NCI-H2107 treated with DMSO at 0.1 percent for 48 hours (cell line): ENCODE measurements at regions not wholly inside any gene's neighbourhood (a gene's known extent, or its start where the extent isn't known, plus 50 kb on each side); places are given as distances from the start of the nearest gene placed in this dataset.
"Not testable (repeated sequence)": the region's sequence is repeated elsewhere in the genome, so short reads cannot be mapped to it uniquely, and the experiment has no call there.

Source experiments
- DNase-seq: peaks from one replicate; lab custom pipeline; 2025; ENCODE audit not compliant: unreplicated experiment; lab: John Stamatoyannopoulos, UW

DNA sequence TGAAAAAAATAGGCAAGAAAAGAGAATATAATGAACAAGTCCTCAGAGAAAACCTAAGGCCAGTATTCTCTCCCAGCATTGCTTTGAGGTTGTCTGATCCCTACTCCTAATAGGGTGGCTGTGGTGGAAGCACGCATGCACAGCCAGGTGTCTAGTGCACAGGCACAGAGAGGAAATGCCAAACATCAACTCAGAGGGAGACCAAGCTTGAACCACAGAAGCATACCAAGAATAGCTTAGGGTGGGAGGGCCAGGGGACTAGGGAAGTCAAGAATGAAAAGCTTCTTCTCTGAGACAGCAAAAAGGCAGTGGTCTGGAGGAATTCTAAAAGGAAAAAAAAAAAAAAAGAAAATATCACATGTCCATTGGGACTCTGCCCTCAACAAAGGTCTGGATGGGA, 244.1 kb upstream of the API5 start:
- DNase-seq = no peak

DNA sequence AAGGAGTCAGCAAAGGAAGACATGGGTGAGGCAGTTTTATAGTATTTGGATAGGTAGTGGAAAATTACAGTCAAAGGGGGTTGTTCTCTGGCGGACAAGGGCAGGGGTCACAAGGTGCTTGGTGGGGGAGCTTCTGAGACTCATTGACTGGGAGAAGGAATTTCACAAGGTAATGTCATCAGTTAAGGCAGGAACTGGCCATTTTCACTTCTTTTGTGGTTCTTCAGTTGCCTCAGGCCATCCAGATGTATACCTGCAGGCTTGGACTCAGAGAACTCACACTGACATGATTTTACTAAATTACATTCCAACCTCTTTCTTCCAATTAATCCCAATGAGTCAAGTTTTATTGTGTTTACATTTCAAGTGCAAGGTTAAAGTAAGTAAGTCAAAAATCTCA, 240.5 kb upstream of the API5 start:
- no peak for DNase-seq

DNA sequence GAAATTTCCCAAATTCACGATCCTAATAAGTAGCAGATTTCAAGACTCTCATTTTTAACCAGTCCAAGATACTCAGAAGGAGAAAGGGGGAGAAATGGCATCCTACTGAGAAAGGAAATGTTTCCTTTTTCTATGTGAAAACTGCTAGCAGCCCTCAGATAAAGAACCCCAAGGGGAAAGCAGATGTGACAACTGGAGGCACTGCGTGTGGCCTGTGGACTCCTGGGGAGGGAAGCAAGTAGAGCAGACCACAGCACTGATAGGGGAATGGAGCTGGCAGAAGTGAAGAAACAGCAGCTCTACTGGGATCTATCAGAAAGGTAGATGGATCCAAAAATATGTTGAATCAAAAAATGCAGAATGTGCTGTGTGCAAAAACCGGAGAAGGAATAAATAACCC, 239.7 kb upstream of the API5 start:
- DNase-seq = no peak

DNA sequence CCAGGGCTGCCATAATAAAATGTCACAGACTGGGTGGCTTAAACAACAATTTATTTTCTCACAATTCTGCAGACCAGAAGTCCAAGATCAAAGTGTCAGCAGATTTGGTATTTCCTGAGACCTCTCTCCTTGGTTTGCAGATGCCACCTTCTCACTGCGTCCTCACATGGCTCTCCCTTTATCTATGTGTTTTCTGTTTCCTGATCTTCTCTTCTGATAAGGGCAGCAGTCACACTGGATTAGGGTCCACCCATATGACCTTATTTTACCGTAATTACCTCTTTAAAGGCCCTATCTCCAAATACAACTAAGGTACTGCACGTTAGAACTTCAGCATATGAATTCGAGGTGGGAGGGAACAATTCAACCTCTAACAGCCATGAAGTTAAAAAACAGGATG, 238.9 kb upstream of the API5 start:
- no peak for DNase-seq

DNA sequence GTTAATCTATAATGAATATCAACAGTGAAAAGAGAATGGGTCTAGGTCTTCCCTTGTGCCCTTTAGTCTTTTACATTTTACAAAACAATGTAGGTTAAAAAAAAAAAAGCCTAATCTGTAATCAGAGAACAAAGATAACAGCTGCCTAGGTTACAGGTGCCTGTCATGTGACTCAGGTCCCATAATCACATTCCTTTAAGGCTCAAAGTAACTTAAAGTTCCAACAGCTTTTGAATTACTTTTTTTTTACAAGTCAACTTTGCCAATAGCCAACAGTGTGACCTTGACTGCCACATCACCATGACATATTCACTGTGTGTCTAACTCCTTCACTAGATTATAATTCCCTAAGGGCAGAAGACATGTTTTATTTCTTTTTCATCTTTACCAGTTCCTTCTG, 237.0 kb upstream of the API5 start:
- no peak for DNase-seq

DNA sequence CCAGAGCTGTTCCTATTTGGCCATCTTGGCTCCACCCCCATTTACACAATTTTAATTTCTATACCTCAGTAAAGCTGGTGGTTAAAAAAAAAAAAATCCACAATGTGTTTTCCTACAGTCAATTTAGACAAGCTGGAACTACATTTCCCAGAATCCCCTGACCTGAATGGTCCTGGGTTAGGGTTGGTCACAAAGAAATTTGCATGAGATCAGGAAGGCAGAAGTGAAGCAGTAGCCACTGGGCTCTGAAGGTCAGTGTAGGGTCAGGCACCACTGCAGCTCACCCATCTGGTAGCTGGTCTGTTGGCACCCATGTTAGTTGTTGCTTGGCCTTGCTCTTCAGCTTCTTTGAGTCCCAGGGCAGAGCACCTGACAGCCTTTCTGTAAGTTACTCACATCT, 210.7 kb upstream of the API5 start:
- no peak for DNase-seq

DNA sequence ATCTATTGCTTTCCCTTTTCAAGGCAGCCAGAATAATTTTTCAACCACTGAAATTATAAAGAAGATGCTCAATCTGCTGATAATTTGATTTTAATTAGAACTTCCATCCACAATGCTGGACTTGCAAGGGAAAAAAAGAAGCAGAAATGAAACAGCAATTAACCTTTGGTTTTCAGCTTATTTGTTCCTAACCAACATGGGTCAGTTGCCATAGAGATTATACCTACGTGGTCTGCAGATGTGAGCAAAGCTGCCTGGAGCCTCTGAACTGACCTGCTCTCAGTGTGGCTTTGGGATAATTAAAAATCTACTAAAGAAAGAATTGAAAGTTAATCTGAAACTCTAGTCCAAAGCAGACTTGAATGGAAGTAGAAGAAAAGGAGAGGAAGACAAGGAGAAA, 195.7 kb upstream of the API5 start:
- DNase-seq = no peak

DNA sequence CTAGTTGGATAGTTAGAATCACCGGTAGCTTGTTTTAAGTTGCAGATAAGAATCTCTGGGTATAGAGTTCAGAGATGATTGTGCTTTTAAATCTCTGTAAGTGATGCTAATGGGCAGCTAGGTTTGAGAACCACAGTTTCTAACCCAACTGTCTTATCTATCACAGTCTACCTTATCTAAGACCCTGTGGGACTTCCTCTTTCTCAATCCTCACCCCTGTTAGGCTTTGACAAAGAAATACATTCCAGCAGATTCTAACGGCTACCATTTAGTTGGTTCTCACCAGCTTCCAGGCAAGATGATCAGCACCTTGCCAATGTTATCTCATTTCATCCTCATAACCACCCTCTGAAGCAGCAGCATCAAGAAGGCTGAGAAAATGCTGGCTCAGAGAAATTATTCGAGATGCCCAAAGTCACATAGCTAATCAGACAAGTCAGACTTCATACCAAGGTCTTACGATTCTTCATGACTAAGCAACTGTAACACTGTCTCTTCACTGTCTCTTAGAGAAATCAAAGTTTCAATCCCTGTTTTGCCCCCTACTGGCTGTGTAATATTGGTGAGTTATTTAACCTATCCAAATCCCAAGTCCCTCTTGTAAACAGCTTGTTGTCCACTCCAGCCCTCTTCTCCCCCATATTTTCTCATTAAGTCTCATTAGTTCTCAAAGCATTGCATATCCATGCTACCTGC, 192.4 kb upstream of the API5 start:
- no peak for DNase-seq

DNA sequence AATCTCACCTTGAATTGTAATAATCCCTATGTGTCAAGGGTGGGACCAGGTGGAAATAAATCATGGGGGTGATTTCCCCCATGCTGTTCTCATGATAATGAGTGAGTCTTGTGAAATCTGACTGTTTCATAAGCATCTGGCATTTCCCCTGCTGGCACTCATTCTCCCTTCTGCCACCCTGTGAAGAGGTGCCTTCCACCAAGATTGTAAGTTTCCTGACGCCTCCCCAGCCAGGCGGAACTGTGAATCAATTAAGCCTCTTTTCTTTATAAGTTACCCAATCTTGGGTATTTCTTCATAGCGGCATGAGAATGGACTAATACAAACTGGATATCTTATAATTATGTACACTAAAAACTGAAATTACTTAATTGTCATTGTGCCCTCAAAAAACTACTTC, 189.2 kb upstream of the API5 start:
- no peak for DNase-seq

DNA sequence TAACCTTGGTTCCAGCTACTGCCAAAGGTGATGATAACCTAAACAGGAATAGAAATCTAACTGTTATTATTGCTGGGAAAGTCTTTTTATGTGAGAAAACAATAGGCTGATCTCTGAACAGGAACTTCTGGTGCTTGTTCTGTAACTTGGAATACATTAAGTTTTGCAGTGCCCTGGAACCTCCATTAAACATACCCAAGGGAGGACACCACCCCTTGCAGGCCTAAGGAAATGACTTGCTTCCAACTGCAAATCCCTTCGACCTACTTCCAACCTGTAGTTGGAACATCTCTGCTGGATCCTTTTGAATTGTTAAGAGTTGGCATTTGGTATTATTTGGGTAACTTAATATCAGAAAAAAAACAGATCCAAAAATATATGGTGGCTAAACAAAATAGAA, 188.4 kb upstream of the API5 start:
- no peak for DNase-seq

DNA sequence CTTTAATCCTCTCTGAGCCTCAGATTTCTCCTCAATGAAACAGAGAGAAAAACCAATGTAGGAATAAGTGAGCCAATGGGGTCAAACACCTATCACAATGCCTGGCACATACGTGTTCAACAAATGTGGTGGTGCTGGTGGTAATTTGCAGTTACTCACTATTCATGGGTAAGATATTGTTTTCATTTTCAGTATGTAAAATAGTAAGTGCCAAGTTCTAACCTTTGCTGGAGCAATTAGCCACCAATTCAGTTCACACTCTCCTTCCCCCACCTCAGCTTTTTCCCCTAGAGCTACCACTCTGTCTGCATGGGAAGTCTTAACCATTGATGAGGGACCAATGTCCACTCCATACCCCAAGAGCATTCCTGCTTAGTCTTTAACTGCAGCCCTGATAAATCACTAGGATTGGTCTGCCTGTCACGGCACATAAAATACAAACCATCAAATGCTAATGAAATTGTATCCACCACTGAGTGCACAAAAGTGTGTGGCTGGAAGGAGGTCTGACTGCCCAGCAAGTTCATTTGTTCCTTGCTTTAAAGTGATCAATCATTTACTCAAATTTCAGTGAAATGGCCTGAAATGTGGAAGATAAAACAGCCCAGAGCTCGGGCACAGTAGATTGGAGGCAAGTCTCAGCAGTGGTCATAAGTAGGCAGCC, 187.4 kb upstream of the API5 start:
- DNase-seq = no peak

DNA sequence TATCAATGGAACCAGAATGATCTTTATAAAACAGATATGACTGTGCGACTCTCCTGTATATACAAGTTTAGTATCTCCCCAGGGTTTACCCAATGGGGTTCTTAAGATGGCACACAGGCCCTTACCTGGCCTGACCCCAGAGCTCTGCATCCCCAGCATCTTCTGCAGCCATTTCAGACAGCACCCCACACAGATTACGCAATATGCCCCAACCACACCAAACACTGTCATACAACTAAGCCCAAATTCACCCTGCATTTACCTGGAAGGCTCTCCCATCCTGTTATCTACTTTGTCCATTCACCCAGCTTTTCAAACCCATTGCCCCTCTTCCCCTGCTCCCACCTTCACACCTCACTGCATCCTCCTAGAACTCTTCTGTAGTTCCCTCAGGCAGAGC, 182.5 kb upstream of the API5 start:
- no peak for DNase-seq

DNA sequence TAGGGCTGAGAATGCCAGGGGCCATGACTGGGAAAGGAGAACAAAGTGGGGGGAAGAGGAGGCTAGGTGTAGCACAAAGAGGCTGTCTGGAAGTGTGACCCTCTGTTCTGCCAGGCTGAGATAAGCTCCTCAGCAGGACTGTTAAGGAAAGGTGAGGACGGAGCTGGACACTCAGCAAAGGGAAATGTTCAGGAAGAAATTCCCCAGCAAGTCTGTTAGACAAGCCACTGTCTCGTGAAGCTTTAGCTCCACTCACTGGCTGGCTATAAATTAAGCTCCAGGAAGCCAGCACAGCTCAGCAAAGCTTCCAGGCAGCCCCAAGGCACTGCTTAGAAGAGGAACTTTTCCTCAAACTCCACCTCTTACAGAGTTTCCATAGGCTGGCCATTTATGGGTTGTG, 181.2 kb upstream of the API5 start:
- DNase-seq = no peak

DNA sequence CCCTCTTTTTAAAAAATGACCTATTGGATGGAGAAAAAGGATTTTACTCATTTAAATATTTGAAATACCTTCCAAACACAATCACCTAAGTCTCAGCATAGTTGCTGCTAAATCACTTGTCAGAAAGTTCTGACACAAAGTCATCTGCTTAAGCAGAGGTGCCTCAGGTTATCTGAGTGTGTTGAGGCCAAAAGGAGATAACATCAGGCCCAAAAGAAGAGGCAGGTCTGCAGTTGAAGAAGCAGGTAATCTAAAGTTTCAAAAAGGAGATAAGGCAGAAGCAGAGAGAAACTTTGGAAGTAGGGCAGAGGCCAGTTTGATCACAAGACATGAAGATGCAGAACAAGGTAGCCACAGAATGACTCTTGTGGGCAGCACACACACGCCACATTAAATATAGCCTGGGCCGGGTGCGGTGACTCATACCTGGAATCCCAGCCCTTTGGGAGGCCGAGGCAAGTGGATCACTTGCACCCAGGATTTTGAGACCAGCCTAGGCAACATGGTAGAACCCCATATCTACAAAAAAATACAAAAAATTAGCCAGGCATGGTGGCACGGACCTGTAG, 175.7 kb upstream of the API5 start:
- DNase-seq = no peak

DNA sequence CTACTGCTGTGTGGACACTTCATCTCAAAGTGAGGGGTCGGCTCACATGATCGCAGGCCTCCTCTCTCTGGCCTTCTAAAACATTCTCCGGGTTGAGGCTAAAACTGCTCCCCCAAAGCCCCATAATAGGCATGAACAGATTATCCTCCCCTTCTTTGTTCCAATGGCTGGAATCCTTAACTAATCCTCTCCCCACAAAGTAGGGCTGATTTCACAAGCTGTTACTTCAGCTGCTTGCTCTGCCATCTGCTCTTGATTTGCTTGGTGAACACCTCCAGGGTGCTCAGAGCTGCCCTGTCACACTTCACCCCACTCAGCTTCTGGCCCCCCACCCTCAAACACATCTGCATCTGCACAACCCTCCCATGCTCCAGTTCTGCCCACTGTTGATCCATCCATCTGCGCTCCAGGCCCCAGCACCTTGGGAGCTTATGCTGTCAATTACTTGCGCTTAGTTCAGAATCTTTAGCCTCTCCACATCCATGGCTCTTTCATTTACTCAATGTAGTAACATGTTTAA, 173.1 kb upstream of the API5 start:
- DNase-seq = no peak

DNA sequence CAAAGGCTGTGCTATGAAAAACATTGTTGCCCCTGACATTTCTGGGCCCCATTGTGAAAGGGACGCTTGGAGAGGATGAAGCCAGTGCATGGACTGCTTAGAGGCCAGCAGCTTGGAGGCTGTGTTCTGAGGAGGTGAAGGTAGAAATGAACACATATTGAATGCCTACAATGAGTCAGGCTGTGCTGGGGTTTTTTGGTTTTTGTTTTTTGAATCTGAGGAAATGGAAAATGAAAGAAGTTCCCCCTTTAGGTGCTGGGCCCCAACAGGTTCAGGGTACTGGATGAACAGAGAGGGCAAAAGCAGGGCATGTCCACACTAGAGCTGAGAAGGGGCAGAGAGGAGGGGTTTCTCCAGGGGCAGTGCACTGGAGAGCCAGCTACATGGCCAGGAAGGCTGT, 166.1 kb upstream of the API5 start:
- DNase-seq = no peak

DNA sequence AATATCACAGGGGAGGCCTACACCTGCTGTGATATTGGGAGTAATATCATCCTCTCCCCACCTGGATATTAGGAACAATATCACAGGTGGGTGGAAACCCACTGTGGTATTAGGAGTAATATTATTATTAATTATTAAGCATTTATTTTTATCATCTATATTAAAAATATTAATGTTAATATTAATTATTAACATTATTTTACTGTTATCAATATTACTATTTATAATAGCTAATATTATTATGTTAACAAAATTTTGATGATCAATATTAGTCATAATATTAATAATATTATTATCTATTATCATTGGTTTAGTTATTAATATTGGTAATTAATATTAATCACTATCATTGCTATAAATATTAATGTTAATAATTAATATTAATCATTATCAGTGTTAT, 161.1 kb upstream of the API5 start:
- DNase-seq = no peak

DNA sequence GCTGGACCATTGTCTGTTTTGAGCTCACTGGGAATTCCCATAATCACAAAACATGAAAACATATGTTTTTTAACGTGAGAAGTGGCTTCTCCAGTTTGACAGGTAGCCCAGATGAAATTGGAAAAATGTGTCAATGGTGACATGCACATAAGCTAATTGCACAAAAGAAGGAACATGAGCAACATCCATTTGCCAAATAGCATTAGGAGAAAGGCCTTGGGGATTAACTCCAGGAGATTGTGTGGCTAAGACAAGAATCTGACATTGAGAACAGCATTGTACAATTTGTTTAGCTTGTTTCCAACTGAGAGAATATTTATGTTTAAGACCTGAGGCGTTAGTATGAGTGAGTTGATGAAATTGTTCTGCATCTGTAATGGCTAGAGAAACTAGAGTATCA, 147.0 kb upstream of the API5 start:
- DNase-seq = no peak

DNA sequence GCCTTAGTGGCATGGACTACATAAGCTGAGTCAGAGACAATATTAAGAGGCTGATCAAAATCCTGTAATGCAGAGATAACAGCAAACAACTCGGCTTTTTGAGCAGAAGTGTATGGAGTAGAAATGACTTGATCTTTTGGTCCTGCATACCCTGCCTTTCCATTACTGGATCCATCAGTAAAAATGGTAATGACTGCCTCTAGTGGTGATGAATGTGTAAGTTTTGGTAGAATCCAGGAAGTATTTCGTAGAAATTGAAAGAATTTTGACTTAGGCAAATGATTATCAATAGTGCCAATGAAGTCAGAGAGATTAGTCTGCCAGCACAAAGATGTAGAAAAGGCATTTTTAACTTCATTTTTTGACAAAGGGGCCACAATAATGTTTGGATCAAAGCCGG, 146.4 kb upstream of the API5 start:
- not testable (repeated sequence) for DNase-seq

DNA sequence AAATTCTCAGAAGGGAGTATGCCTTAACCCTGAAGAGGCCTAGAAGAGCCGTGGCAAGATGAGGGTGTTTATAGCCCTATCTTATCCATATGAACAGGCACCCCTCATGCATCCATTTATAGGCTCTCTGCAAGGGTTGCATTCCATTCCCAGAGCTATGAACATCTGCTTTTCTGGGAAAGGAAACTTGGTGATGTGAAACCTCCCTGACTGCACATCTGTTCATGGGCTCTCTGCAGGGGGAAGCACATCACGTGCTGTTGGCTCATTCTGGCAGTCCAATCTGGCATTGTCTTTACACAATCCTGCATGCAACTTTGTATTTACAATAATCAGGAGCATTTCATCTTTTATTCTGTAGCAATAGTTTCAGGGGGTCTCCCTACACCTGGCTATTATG, 143.6 kb upstream of the API5 start:
- not testable (repeated sequence) for DNase-seq

DNA sequence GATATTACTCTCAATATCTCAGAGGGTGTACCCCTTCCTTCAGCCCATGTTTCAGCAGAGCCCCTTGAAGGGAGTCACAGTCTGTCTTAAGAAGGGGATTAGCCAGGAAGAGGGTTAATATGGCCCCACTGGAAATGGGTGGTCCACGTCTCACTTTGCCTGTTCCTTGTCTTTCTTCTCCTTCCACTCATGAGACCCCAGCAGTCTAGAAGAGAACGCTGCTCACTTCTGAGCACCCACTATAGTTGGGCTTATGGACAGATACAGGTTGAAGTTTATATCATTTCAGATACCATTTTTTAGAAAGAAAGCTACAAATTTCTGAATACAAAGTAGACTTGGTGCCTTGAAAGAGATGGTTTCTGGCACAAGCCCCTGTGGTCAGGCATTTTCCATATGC, 139.3 kb upstream of the API5 start:
- no peak for DNase-seq

DNA sequence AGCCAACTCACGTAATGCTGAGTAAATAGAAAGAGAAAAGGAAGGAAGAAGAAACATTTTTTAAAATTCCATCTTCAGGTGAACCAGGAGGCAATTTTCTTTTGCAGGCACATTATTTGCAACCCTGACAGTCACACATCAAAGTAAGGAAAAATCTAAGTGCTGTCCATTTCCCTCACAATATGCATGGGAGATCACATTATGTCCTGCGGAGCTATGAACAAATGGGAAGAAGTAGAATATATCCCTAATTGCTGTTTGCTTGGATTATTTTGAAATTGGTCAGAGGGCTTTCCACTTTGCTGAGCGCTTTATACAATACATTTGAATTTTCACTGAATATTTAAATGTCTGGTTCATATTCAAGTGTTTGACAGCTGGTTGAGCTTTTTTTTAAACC, 133.8 kb upstream of the API5 start:
- DNase-seq = no peak

DNA sequence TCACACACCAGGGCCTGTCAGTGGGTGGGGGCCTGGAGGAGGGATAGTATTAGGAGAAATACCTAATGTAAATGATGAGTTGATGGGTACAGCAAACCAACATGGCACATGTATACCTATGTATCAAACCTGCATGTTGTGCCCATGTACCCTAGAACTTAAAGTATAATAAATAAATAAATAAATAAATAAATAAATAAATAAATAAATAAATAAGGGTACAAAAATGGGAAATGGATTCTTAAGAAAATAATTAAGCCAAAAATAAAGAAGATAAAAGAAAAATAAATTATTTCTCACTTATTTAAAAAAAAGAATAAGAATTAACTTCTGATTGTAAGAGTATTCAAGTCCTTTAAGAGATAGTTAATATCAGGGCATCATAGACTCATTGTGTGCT, 117.3 kb upstream of the API5 start:
- DNase-seq = not testable (repeated sequence)
